Common myeloid progenitor, CD34-positive (primary cell): ENCODE measurements at regions not wholly inside any gene's neighbourhood (a gene's known extent, or its start where the extent isn't known, plus 50 kb on each side); places are given as distances from the start of the nearest gene placed in this dataset.

Source experiments
- CTCF ChIA-PET: fragments of 350-600 bp; sonication (Branson Sonifier 250); formaldehyde crosslinking; loops from one replicate; lab custom pipeline; 2021; ENCODE audit warnings: antibody characterized with exemption; lab: Charles Lee
- POLR2A ChIA-PET: fragments of 350-600 bp; sonication (Branson Sonifier 250); formaldehyde crosslinking; loops from one replicate; lab custom pipeline; 2021; ENCODE audit warnings: antibody characterized with exemption; lab: Charles Lee
- DNase-seq, 3 donors: peaks; one replicate each; pipeline versions ENCODE4 v3.0.0 to v3.0.0-alpha.2; 2013
- H3K27ac ChIP-seq, 2 experiments: 1 replicate in 1 of 2; 2 replicates in 1 of 2; pipeline ENCODE4 v1.7.0; 2013; ENCODE audit warnings: inconsistent platforms in 2 of 2, low read length in 2 of 2, mild to moderate bottlenecking in 2 of 2, low read depth in 1 of 2, moderate library complexity in 1 of 2; ENCODE audit not compliant: severe bottlenecking in 2 of 2, insufficient read depth in 1 of 2, poor library complexity in 1 of 2
- H3K27me3 ChIP-seq, 5 experiments: replicated peaks in 2 of 5; 1 replicate in 3 of 5; 2 replicates in 2 of 5; pipeline versions ENCODE4 v1.6.1 to v1.7.0; 2013; ENCODE audit warnings: low read length in 4 of 5, mild to moderate bottlenecking in 2 of 5, moderate library complexity in 2 of 5, inconsistent platforms in 1 of 5; ENCODE audit not compliant: insufficient read depth in 5 of 5, control insufficient read depth in 4 of 5
- H3K36me3 ChIP-seq, 4 experiments: 1 replicate in 2 of 4; 2 replicates in 2 of 4; pipeline versions ENCODE4 v1.6.1 to v1.7.0; 2013; ENCODE audit warnings: low read length in 3 of 4, control low read depth in 1 of 4, mild to moderate bottlenecking in 1 of 4; ENCODE audit not compliant: control insufficient read depth in 4 of 4, insufficient read depth in 4 of 4
- H3K4me1 ChIP-seq, 4 experiments: 1 replicate in 3 of 4; 2 replicates in 1 of 4; pipeline versions ENCODE4 v1.6.1 to v1.7.1; 2013; ENCODE audit warnings: low read length in 3 of 4, mild to moderate bottlenecking in 3 of 4, control low read depth in 1 of 4, inconsistent platforms in 1 of 4, moderate library complexity in 1 of 4; ENCODE audit not compliant: control insufficient read depth in 4 of 4, insufficient read depth in 4 of 4; ENCODE audit errors: control extremely low read depth in 1 of 4
- H3K4me3 ChIP-seq, 7 experiments: 1 replicate in 4 of 7; 2 replicates in 3 of 7; pipeline versions ENCODE4 v1.5.1 to v1.7.0; 2013; ENCODE audit warnings: mild to moderate bottlenecking in 7 of 7, low read length in 6 of 7, moderate library complexity in 6 of 7, inconsistent platforms in 2 of 7, low read depth in 2 of 7, control low read depth in 1 of 7; ENCODE audit not compliant: insufficient read depth in 4 of 7, control insufficient read depth in 1 of 7; ENCODE audit errors: extremely low read depth in 1 of 7
- H3K9me3 ChIP-seq, 5 experiments: 1 replicate in 4 of 5; 2 replicates in 1 of 5; pipeline versions ENCODE4 v1.6.1 to v1.7.1; 2013; ENCODE audit warnings: low read length in 4 of 5, mild to moderate bottlenecking in 2 of 5, inconsistent platforms in 1 of 5, low read depth in 1 of 5, moderate library complexity in 1 of 5; ENCODE audit not compliant: control insufficient read depth in 4 of 5, insufficient read depth in 2 of 5; ENCODE audit errors: control extremely low read depth in 1 of 5
- WGBS: methylation state at CpG from one replicate; pipeline ENCODE4 v1.1.5; 2013; ENCODE audit not compliant: insufficient coverage; 5-methylcytosine and 5-hydroxymethylcytosine counted together

GRCh38 chr11:134483291-134483690, 71.2 kb upstream of the B3GAT1 start:
- Histone ChIP-seq H3K9me3 (no peaks in the 10 kb centered on the region), H3K27me3 (peaks cover 0 to 9% (median 2%) of the 10 kb centered on the region in 5 experiments), H3K4me3 (no peak overlapping the region), H3K4me1 (no peaks in the 10 kb centered on the region), H3K36me3 (no peaks in the 10 kb centered on the region), H3K27ac (no peak overlapping the region)
- DNase-seq: no peak
- 92% methylated on average over 14 of the region's 14 CpGs for WGBS
- CTCF ChIA-PET: no interaction called here
- POLR2A ChIA-PET: interaction anchor here (0.7 kb wide), 1 partner anchor 73 kb away, joined by 4 read pairs; no protein-coding TSS in a partner anchor

DNA sequence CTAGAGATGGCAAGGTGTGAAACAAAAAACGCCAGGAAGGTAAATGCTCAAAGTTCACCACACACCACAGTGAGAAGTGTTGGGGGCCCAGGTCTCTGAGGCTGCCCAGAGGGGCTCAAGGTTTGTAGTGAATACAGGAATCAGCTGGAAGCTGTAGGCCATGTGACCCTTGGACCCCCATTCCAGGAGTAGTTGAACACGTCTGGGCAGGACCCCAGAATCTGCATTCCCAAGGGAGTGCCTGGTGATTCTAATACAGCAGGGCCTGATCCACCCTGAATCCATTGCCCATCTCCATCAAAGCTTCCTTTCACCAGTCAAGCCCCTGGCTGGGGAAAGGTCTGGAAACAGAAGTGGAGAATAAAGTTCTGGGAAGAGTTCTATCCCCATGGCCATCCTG, 70.8 kb upstream of the B3GAT1 start:
- Histone ChIP-seq H3K27ac (no peak overlapping the region), H3K36me3 (no peaks in the 10 kb centered on the region), H3K9me3 (no peaks in the 10 kb centered on the region), H3K4me1 (no peaks in the 10 kb centered on the region), H3K4me3 (no peak overlapping the region), H3K27me3 (peaks cover 0 to 9% (median 2%) of the 10 kb centered on the region in 5 experiments)
- WGBS: no CpG with 5 or more reads among the region's 2 CpGs
- POLR2A ChIA-PET: no interaction called here
- DNase-seq: no peak
- CTCF ChIA-PET: no interaction called here

DNA sequence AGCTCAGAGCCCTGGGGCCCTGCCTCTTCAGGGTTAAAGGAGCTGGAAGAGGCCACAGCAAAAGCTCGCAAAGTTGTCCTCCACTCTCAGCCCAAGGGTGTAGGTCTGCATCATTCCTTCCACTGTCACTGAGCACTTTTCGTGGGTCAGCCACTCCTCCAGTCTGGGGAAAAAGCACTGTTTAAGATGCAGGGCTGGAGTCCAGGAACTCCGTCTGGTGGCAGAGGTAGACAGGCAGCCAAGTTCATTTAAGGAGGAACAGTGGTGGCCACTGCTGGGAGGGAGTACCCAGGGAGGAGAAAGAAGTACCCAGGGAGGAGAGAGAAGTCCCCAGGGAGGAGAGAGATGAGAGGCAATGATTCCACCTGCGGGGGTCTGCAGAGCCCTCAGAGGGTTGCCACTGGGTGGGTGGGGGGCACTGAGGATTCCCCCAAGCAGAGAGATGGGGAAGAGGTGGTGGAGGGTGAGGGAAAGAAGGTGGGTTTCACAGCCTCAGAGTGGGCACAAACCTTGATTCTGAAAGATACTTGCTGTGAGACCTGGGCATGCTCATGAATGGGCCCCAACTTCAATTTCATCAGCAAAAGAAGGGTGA, 70.0 kb upstream of the B3GAT1 start:
- WGBS: 75% methylated on average over 3 of the region's 4 CpGs
- POLR2A ChIA-PET: no interaction called here
- Histone ChIP-seq H3K27me3 (peaks cover 0 to 13% (median 4%) of the 10 kb centered on the region in 5 experiments), H3K27ac (no peak overlapping the region), H3K4me3 (no peak overlapping the region), H3K36me3 (no peaks in the 10 kb centered on the region), H3K4me1 (no peaks in the 10 kb centered on the region), H3K9me3 (no peaks in the 10 kb centered on the region)
- no peak for DNase-seq
- CTCF ChIA-PET: no interaction called here

DNA sequence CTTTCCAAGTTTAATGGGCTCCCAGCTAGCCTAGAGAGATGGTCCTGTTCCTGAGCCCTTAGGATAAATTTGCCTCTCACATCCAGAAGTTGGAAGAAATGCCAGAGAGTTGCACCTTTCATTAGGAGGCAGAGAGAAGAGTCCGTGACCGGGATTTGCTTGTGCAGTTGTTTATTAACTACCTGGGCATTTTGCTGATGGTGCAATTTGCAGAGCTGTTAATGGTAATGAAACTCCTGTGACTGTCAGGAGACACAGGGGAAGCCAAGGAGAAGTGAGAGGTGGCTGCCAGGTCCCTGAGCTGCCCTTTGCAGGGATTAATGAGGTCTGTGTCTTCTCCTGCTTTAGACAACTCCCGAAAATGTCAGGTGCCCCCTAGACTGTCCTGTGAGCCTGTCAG, 69.1 kb upstream of the B3GAT1 start:
- DNase-seq: no peak
- Histone ChIP-seq H3K4me3 (no peak overlapping the region), H3K4me1 (no peaks in the 10 kb centered on the region), H3K27ac (no peak overlapping the region), H3K27me3 (peaks cover 0 to 21% (median 4%) of the 10 kb centered on the region in 5 experiments), H3K9me3 (peaks cover 0 to 2% (median 0%) of the 10 kb centered on the region in 5 experiments), H3K36me3 (no peaks in the 10 kb centered on the region)
- ChIA-PET POLR2A (no interaction called here), CTCF (no interaction called here)
- 91% methylated on average over 3 of the region's 3 CpGs for WGBS

DNA sequence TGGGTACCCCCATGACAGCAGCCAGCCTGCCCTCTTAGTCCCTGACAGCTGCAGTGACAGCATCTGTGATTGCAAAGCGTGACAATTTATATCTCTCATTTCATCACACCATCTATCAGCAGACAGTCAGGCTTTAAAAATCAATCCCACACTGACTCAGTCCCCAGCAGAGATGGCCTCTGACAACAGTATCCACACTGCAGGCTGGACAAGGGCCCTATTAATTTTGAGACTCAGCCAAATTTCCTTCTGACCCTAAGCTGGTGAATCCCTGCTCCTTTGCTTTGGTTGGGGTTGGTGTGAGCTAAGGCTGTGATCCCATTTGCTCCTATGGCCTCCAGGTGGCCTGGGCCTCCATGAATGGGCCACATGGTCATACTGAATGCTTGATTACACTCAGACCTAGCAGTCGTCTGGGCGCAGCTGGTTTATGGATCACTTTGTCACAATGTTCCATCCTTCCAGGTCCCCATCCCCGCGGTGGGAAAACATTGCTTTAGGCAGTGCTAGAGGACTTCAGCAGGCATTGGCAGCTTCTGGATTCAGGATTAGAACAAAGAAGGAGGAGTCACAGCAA, 68.2 kb upstream of the B3GAT1 start:
- Histone ChIP-seq H3K27me3 (peaks cover 0 to 27% (median 4%) of the 10 kb centered on the region in 5 experiments), H3K27ac (no peak overlapping the region), H3K36me3 (no peaks in the 10 kb centered on the region), H3K4me1 (no peaks in the 10 kb centered on the region), H3K4me3 (no peak overlapping the region), H3K9me3 (peaks cover 0 to 2% (median 0%) of the 10 kb centered on the region in 5 experiments)
- no peak for DNase-seq
- WGBS: 96% methylated on average over 5 of the region's 5 CpGs
- ChIA-PET POLR2A (no interaction called here), CTCF (no interaction called here)

DNA sequence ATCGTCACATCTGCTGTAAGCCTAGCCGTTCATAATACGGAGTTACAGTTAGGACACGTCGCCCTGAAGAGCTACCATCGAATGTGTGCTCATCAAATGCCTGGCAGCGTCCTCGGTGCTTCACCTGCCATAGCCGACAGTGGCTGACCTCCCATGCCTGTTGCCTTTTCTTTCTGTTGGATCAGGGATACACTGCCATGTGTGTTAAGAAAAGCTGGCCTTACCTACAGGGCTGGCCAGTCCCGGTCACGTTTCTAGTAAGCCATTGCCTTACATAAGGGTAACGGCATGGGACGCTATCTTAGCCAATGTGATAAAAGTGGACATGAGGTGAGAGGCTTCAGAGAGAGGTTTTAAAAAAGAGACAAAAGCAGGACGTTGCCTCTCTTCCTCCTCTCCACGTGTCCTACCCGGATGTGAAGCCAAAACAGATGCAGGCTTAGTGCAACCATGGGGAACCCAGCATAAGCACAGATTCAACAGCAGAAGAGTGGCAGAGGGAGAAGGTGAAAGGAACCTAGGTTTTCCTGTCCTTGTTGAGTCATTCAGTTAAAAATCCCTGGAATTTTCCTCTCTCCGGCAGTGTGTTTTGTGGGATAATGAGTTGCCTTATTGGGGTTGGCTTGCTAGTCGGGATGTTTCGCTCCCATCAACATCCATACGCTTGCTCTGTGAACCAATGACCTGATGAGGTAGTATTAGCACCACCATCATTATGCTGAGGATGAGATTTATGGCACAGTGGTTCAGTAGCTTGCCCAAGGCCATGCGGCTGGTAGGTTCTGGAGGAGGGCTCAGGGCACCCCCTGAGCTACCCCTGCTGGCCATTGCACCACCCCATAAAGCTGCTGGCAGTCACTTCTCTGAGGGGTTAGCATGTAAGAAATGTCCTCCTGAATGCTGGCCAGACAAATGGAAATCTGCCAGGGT, 67.4 kb upstream of the B3GAT1 start:
- H3K9me3 ChIP-seq: peaks cover 0 to 2% (median 0%) of the 10 kb centered on the region in 5 experiments
- H3K4me1 ChIP-seq: no peaks in the 10 kb centered on the region
- POLR2A ChIA-PET: interaction anchor here (0.6 kb wide), 1 partner anchor 29 kb away, joined by 3 read pairs; no protein-coding TSS in a partner anchor
- no peak overlapping the region for H3K4me3 ChIP-seq
- no peak for DNase-seq
- CTCF ChIA-PET: no interaction called here
- H3K27me3 ChIP-seq: peaks cover 0 to 28% (median 4%) of the 10 kb centered on the region in 5 experiments
- no peaks in the 10 kb centered on the region for H3K36me3 ChIP-seq
- WGBS: 81% methylated on average over 14 of the region's 21 CpGs
- H3K27ac ChIP-seq: no peak overlapping the region
